GF-D8 (cell line): ENCODE measurements at regions not wholly inside any gene's neighbourhood (a gene's known extent, or its start where the extent isn't known, plus 50 kb on each side); places are given as distances from the start of the nearest gene placed in this dataset.
A peak's percentile ranks its signal among the peaks of the same experiment; 100 is the strongest.
"Not testable (repeated sequence)": the region's sequence is repeated elsewhere in the genome, so short reads cannot be mapped to it uniquely, and the experiment has no call there.

ENCODE experiments used
- DNase-seq: peaks from one replicate; lab custom pipeline; 2025; lab: John Stamatoyannopoulos, UW

DNA sequence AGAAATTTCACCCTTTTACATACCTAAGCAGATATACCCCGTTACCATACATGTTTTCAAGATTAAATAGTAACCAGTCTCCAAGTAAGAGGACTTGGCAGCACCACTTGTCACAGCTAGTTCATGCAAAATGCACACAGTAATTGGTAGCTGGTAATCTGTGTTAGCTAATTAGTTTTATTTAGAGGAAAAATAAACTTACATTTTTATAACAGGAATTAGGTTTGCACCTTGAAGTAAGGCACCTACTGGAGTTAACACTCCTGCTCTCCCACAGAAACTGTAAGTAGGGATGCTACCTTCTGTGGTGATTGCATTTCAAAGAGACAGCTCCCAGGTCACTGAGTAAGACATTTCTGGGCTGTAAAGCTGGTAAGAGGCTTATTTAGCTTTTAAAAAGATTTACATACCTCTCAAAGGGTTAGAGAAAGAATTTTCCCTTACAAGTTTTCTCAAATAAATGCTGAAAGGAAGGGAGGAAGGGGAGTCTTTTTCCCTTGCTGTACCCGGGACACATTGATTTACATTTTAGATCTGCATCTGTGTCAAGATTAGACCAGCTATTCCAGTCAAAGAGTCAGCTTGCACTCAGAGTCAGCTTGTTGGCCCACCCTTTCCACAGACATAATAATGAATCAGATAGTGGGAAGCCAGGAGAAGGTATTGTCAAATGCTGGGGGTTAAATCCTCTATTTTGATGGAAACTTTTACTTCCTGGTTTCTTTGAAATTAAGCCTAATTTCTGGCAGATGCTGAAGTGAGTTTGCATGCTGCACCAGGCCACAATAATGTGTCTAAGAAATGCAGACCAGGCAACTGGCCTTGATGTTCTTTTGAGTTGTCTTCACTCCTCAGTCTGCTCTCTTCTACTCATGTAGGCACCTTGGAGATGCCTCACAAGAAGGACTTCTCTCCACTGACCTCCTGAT, 77.6 kb upstream of the CHD2 start:
- no peak for DNase-seq

DNA sequence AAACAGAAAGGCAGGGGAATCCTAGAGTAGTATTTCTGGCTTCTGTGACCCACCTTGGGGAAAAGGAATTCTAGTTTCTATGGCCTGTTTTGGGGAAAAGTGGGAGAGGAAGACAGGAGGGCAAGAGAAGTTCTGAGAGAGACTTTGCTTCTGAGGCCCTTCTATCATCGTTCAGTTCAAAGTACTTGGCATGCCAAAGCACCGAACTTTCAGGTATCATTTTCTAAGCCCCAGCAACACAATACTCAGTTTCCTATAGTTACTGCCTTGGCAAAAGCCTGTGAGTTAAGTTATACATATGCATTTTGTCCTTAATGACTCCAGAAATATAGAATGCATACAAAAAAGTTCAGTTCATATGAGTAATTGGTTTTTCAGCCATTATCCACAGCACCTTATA, 74.1 kb upstream of the CHD2 start:
- DNase-seq: no peak

DNA sequence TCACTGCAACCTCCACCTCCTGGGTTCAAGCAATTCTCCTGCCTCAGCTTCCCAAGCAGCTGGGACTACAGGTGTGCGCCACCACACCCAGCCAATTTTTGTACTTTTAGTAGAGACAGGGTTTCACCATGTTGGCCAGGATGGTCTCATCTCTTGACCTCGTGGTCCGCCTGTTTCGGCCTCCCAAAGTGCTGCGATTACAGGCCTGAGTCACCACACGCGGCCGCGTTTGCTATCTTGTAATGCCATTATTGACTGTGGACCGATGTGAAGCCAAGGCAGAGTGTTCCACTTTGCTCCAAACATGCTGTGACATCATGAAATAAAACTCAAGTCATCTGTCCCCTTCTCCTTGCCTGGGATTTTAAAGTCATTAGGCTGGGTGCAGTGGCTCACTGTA, 72.1 kb upstream of the CHD2 start:
- DNase-seq: not testable (repeated sequence)

DNA sequence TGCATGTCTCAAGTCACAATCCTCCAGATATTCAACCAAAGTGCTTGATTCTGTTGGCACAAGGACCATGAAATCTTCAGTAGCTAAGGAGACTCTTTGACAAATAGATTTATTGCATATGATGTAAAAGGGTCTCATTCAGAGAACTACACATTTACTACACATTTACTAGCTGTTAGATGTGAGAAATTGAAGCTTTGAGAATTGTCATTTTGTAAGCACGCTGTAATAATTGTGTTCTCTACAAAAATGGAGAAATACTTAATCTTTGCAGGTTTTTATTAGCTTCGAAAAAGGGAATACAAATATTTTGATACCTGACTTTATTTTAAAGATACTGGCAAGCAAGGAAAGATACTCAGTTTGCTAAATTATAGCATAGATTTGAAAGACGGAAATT, 70.2 kb upstream of the CHD2 start:
- DNase-seq: no peak

DNA sequence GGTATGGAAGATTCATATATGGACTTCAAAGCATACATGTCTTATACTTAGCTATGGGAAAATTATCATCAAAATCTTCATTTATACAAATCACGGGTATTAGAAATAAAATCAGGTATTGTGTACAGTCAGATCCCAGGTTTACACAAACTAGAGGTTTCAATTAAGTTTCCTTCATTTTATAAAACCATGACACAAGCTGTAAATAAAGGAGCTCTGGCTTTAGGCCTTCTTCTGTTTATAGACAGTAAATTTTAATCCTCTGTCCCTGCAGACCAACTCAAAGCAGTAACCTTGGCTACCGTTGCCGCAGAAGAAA, 68.8 kb upstream of the CHD2 start:
- DNase-seq: no peak

DNA sequence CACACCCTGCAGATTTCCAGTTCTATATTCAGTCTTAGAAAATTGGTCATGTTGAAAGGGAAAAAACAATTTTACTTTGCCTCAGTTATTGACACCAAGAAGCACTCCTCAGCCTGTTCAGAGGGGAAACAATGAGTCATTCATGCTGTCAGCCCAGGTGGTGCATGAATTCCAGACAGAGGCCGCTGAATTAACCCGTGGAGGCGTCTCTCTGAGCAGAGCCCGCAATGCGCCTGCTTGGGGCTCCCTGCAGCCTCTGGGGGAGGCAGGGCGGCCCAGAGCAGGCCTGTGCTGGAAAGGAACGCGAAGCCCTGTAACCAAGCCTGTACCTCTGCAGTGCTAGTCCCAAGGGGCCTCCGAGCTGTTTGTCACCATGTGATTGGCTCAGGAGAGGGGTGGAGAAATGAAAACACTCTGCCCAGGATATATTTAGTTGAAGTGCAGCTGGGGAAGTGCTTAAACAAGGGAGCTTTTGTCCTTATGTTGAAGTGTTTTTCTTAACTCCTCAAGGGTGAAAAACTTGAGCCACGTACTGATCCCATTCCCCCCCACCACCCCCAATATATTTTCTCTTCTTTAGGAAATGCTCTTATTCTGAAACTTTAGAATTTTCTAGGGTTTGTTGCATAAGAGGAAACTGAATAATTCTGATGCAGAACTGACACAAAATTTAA, 68.3 kb upstream of the CHD2 start:
- peak; percentile 98 for DNase-seq

DNA sequence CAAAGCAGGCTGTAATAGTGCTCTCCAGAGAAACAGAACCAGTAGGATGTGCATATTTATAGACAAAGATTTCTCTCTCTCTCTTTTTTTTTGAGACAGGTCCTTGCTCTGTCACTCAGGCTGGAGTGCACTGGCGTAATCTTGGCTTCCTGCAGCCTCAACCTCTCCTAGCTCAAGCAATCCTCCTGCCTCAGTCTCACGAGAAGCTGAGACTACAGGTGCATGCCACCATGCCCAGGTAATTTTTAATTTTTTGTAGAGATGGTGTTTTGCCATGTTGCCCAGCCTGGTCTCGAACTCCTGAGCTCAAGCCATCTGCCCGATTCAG, 67.1 kb upstream of the CHD2 start:
- no peak for DNase-seq

DNA sequence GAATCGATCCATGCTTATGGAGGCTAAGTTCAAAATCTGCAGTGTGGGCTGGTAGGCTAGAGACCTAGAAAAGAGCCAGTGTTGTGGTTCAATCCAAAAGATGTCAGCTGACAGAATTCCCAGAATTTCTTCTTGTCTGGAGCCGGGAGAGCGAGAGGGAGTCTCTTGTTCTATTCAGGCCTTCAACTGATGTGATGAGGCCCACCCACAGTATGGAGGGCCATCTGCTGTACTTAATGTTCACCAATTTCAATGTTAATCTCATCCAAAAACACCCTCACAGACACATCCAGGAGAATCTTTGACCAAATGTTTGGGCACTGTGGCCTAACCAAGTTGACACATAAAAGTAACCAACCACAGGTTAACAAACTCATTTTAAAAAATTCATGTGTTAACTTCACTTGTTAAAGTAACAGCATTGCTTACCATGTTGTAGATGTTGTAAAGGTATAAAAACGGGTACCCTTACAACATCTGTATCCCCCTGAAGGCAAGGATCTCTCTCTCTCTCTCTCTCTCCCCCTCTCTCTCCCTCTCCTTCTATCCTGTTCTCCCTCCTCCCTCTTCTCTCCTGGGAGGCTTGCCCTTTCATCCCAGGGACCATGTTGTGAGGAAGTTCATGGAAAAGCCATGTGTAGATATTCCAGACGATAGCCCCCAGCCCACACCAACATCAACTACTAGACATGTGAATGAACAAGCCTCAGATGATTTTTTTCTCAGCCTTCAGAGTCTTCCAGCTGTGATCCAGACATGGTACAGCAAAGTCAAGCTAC, 66.4 kb upstream of the CHD2 start:
- no peak for DNase-seq

DNA sequence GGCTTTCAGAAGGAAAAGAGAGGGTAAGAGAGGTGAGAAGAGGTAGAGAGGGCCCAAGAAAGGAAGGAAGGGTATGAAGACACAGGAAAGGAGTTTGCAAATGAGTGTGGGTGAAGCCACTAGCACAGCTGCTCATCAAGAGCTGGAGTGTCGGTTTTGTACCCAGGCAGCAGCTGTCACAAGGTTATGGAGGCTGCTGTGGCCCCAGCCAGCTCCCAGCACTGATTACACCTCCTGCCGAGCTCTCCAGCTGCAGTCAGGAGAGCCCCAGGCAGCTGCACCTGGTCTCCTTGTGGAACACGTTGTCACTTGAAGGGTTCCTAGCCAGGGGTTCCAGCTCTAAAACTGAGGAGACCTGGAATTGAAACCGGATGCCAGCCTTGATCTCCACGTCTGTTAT, 60.4 kb upstream of the CHD2 start:
- peak; percentile 77 for DNase-seq

DNA sequence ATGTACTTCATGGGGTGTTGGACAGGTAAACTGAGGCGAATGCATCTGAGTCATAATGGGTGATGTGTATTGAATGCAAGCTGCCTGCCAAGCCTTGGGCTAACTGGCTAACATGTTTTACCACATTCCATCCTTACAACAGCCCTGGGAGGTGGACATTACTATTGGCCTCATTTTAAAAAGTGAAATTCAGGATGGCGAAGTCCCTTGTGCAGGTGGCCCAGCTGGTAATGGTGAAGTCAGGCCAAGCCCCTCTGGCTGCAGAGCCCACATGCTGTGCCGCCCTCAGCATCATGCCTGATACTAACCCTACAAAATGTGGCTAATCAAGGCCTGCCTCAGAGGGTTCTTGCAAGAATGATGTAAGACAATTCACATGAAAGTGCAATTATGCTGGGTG, 60.0 kb upstream of the CHD2 start:
- DNase-seq: no peak

DNA sequence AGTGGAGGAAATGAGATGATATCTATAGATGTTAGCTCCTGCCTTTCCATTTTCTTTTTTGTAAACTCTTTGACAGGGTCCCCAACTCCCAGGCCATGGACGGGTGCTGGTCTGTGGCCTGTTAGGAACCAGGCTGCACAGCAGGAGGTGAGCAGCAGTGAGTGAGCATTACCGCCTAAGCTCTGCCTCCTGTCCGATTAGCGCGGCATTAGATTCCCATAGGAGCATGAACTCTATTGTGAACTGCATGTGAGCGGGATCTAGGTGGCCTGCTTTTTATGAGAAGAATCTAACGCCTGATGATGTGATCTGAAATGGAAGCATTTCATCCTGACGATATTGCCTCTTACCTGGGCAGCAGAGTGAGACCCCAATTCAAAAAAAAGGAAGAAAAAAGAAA, 56.8 kb upstream of the CHD2 start:
- DNase-seq: no peak

DNA sequence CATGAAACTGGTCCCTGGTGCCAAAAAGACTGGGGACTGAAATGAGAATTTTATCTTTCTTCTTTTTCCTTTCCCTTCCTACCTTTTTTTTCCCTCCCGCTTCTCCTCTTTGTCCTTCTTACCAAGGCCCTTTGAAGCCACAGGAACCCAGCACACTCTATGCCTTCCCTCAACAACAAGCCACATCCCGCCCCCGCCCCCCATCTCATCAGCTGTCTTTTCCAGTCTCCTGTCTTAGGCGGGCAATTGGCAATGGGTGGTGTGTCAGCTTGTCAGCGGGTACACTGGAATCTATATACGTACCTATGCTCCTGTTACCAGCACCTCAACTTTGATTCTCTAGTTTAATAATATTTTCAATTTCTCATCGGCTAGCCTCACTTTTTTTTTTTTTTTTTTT, 56.3 kb upstream of the CHD2 start:
- no peak for DNase-seq

DNA sequence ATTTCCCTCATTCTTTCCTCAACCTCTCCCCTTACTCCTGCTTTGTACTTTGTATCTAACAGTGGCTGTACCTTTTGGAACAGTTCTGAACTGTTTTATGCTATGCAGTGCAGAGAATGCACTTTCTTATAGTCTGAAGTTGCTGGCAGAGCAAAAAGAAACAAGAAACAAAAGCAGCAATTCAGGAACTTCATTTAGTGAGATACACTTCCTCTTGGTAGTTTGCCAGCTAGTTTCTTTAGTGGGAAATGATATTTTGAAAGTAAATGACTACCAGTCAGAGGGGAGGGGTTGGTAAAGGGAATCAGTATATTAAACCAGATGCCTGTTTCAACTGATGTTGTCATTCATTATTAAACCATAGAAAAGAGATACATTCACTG, 55.0 kb upstream of the CHD2 start:
- peak; percentile 79 for DNase-seq

DNA sequence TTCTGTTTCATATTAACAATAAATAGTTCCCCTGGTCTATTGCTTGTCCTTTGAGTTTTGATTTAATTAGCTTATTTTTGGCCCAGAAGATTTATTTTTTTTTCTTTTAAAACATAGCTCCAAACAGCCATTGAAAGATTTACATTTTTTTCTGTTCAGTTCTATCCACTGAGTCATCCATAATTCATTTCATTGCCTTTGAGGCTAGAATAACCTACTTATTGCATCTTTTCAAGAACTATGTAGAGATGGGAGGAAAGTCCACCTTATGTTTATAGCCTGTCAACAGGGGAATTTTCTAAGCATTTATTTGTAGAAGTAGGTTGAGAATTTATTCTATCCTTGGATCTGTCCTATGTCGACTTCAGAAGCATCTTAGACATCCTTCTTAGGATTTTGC, 53.4 kb upstream of the CHD2 start:
- DNase-seq: no peak

DNA sequence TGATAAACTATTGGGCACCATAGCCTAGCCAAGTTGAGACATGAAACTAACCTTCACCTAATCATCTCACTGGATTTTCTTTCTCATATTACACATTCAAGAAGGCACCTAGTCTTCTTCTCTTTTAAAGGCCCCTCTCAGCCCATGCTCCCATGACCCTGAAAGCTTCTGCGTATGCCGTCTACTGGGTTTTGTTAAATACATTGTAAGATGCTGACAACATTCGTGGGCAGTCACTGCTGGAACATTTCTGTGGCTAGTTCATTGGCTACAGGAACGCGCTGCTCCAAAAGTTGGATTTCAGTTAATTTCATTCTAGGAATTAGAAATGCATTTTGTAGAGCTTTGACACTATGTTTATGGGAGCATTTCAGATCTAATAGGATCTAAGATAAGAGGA, 52.3 kb upstream of the CHD2 start:
- DNase-seq: no peak

DNA sequence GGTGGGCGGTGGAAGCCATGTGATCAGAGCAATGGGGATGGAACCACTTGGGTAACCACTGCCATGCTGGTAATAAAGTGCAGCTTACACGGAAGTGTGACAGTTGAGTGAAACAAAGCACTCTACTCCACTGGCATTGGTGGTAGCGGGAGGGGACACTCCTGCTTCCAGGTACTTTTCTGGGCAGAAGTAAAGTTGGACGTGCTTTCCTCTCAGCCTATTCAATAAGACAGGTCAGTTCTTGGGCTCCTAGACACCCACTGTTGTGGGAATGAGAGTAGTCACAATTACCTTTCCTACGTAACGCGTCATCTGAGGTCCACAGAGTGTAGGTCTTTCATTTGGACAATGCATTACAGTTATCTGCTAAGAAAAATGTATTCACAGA, 51.7 kb upstream of the CHD2 start:
- DNase-seq: no peak

DNA sequence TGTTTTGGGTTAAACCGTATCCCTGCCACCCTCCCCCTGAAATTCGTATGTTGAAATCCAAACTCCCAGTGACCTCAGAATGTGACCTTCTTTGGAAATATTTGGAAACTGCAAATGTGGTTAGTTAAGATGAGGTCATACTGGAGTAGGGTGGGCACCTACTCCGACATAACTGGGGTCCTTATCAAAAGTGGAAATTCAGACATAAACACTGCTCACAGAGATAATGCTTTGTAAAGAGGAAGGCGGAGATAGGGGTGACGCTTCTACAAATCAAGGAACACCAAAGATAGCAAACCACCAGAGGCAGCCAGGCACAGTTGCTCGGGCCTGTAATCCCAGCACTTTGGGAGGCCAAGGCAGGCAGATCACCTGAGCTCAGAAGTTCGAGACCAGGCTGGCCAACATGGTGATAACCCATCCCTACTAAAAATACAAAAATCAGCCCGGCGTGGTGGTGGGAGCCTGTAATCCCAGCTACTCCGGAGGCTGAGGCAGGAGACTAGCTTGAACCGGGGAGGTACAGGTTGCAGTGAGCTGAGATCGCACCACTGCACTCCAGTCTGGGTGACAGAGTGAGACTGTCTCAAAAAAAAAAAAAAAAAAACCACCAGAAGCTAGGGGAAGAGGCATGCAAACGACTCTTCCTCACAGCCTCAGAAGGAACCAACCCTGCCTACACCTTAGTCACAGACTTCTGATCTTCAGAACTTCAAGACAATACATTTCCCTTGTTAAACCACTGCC, 51.1 kb upstream of the CHD2 start:
- no peak for DNase-seq

DNA sequence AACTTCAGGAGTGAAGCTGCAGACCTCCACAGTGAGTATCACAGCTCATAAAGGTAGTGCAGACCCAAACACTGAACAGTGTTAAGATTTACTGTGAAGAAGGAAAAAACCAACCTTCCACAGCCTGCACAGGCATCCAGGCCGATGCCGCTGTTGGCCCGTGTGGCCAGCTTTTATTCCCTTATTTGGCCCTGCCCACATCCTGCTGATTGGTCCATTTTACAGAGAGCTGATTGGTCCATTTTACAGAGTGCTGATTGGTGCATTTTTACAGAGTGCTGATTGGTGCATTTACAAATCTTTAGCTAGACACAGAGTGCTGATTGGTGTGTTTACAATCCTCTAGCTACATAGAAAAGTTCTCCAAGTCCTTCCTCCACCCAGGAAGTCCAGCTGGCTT, 49.9 kb upstream of the CHD2 start:
- not testable (repeated sequence) for DNase-seq
